T-helper 17 cell (primary cell): ENCODE measurements at regions not wholly inside any gene's neighbourhood (a gene's known extent, or its start where the extent isn't known, plus 50 kb on each side); places are given as distances from the start of the nearest gene placed in this dataset.

ENCODE experiments used
- ATAC-seq: fragments of 150-1000 bp; cut with Tn5 transposase; 2 replicates; pipeline ENCODE4 v1.10.0; 2021; ENCODE audit warnings: mild to moderate bottlenecking, moderate library complexity
- DNase-seq, 3 donors: peaks; one replicate each; pipeline versions ENCODE4 v3.0.0 to v3.0.0-alpha.2; 2020 to 2021
- H3K9me3 ChIP-seq: one replicate; pipeline ENCODE4 v1.7.0; 2013; ENCODE audit warnings: low read length, mild to moderate bottlenecking; ENCODE audit not compliant: control insufficient read depth, poor library complexity, severe bottlenecking
- H3K27ac Mint-ChIP-seq: one replicate; pipeline ENCODE4 v1.8.0; 2022; ENCODE audit warnings: mild to moderate bottlenecking, moderate library complexity, mixed read lengths
- H3K27me3 Mint-ChIP-seq: one replicate; pipeline ENCODE4 v1.8.0; 2022; ENCODE audit warnings: mixed read lengths
- H3K36me3 Mint-ChIP-seq: one replicate; pipeline ENCODE4 v1.8.0; 2022; ENCODE audit warnings: low read depth, mixed read lengths
- H3K4me1 Mint-ChIP-seq: one replicate; pipeline ENCODE4 v1.8.0; 2022; ENCODE audit warnings: mild to moderate bottlenecking, mixed read lengths
- H3K4me3 Mint-ChIP-seq: one replicate; pipeline ENCODE4 v1.8.0; 2022; ENCODE audit warnings: mild to moderate bottlenecking, moderate library complexity, mixed read lengths

GRCh38 chr6:167671977-167672687 is 154.6 kb upstream of the AFDN start:
- H3K27ac Mint-ChIP-seq, result no peak overlapping the region
- no peak overlapping the region for H3K4me3 Mint-ChIP-seq
- ATAC-seq (no peak), DNase-seq (no peak)
- H3K4me1 Mint-ChIP-seq, result no peaks in the 10 kb centered on the region
- no peaks in the 10 kb centered on the region for H3K9me3 ChIP-seq
- H3K36me3 Mint-ChIP-seq, result peaks cover 2% of the 10 kb centered on the region
- H3K27me3 Mint-ChIP-seq, result peaks cover 26% of the 10 kb centered on the region

GRCh38 chr6:167672738-167673137 is 154.0 kb upstream of the AFDN start:
- Mint-ChIP-seq H3K27ac (no peak overlapping the region), H3K4me1 (no peaks in the 10 kb centered on the region), H3K4me3 (no peak overlapping the region), H3K36me3 (peaks cover 2% of the 10 kb centered on the region), H3K27me3 (peaks cover 32% of the 10 kb centered on the region)
- DNase-seq, result no peak
- ATAC-seq, result no peak
- H3K9me3 ChIP-seq, result no peaks in the 10 kb centered on the region

GRCh38 chr6:167673946-167674345 is 152.8 kb upstream of the AFDN start:
- no peaks in the 10 kb centered on the region for H3K4me1 Mint-ChIP-seq

GRCh38 chr6:167674486-167674885 is 152.2 kb upstream of the AFDN start:
- H3K9me3 ChIP-seq, result no peaks in the 10 kb centered on the region
- DNase-seq (no peak), ATAC-seq (no peak)
- Mint-ChIP-seq H3K4me3 (no peak overlapping the region), H3K36me3 (no peaks in the 10 kb centered on the region), H3K27ac (no peak overlapping the region), H3K4me1 (no peaks in the 10 kb centered on the region), H3K27me3 (peaks cover 50% of the 10 kb centered on the region)

More at GRCh38 chr6:167673946-167674345, 152.8 kb upstream of the AFDN start:
- Mint-ChIP-seq H3K4me3 (no peak overlapping the region), H3K27ac (no peak overlapping the region), H3K36me3 (no peaks in the 10 kb centered on the region), H3K27me3 (peaks cover 45% of the 10 kb centered on the region)
- no peaks in the 10 kb centered on the region for H3K9me3 ChIP-seq
- no peak for DNase-seq
- ATAC-seq, result no peak

GRCh38 chr6:167676000-167676665 is 150.6 kb upstream of the AFDN start:
- Mint-ChIP-seq H3K27me3 (peaks cover 66% of the 10 kb centered on the region), H3K36me3 (no peaks in the 10 kb centered on the region)

GRCh38 chr6:167676666-167677421 is 149.9 kb upstream of the AFDN start:
- Mint-ChIP-seq H3K4me3 (no peak overlapping the region), H3K36me3 (no peaks in the 10 kb centered on the region), H3K27ac (no peak overlapping the region), H3K4me1 (no peaks in the 10 kb centered on the region), H3K27me3 (peaks cover 74% of the 10 kb centered on the region)
- ATAC-seq (no peak), DNase-seq (no peak)
- H3K9me3 ChIP-seq, result no peaks in the 10 kb centered on the region

More at GRCh38 chr6:167676000-167676665, 150.6 kb upstream of the AFDN start:
- no peak overlapping the region for H3K27ac Mint-ChIP-seq
- DNase-seq (no peak), ATAC-seq (no peak)
- H3K4me1 Mint-ChIP-seq, result no peaks in the 10 kb centered on the region
- H3K9me3 ChIP-seq, result no peaks in the 10 kb centered on the region
- H3K4me3 Mint-ChIP-seq, result no peak overlapping the region

GRCh38 chr6:167677422-167677789 is 149.3 kb upstream of the AFDN start:
- Mint-ChIP-seq H3K27ac (no peak overlapping the region), H3K27me3 (peaks cover 79% of the 10 kb centered on the region), H3K36me3 (no peaks in the 10 kb centered on the region), H3K4me3 (no peak overlapping the region), H3K4me1 (no peaks in the 10 kb centered on the region)
- DNase-seq, result no peak
- no peaks in the 10 kb centered on the region for H3K9me3 ChIP-seq
- no peak for ATAC-seq

- H3K27ac Mint-ChIP-seq, result no peak overlapping the region
- no peaks in the 10 kb centered on the region for H3K9me3 ChIP-seq
- H3K4me1 Mint-ChIP-seq, result no peaks in the 10 kb centered on the region
- DNase-seq (no peak), ATAC-seq (no peak)
- H3K4me3 Mint-ChIP-seq, result peak overlapping the region; percentile 55
- no peaks in the 10 kb centered on the region for H3K36me3 Mint-ChIP-seq
- H3K27me3 Mint-ChIP-seq, result peaks cover 83% of the 10 kb centered on the region
Measured at GRCh38 chr6:167678102-167679101, 148.3 kb upstream of the AFDN start.

GRCh38 chr6:167679122-167679736 is 147.5 kb upstream of the AFDN start:
- Mint-ChIP-seq H3K27me3 (peaks cover 89% of the 10 kb centered on the region), H3K27ac (no peak overlapping the region), H3K4me1 (no peaks in the 10 kb centered on the region), H3K4me3 (no peak overlapping the region), H3K36me3 (no peaks in the 10 kb centered on the region)
- ATAC-seq, result no peak
- H3K9me3 ChIP-seq, result no peaks in the 10 kb centered on the region
- no peak for DNase-seq

- DNase-seq (no peak), ATAC-seq (no peak)
- Mint-ChIP-seq H3K4me3 (no peak overlapping the region), H3K4me1 (no peaks in the 10 kb centered on the region), H3K27ac (no peak overlapping the region), H3K36me3 (no peaks in the 10 kb centered on the region), H3K27me3 (peaks cover 88% of the 10 kb centered on the region)
- no peaks in the 10 kb centered on the region for H3K9me3 ChIP-seq
Measured at GRCh38 chr6:167679790-167680604, 146.7 kb upstream of the AFDN start.

GRCh38 chr6:167680605-167681149 is 146.0 kb upstream of the AFDN start:
- DNase-seq (no peak), ATAC-seq (no peak)
- peak overlapping the region; percentile 53 for H3K27ac Mint-ChIP-seq
- H3K36me3 Mint-ChIP-seq, result no peaks in the 10 kb centered on the region
- H3K9me3 ChIP-seq, result no peaks in the 10 kb centered on the region
- H3K4me1 Mint-ChIP-seq, result no peaks in the 10 kb centered on the region
- no peak overlapping the region for H3K4me3 Mint-ChIP-seq
- peaks cover 91% of the 10 kb centered on the region for H3K27me3 Mint-ChIP-seq
